PC-9 (cell line): ENCODE measurements at regions not wholly inside any gene's neighbourhood (a gene's known extent, or its start where the extent isn't known, plus 50 kb on each side); places are given as distances from the start of the nearest gene placed in this dataset.

ENCODE experiments used
- EZH2 ChIP-seq: fragments of 200-600 bp; sonication (generic); IDR thresholded peaks from 2 replicates; pipeline ENCODE4 v1.8.0; 2017; ENCODE audit warnings: antibody characterized with exemption, low read depth
- TF ChIP-seq, protein P1 (sequence below): fragments of 200-600 bp; sonication (generic); conservative IDR thresholded peaks from 2 replicates; pipeline ENCODE4 v1.6.1; 2017; ENCODE audit warnings: mixed run types, antibody characterized with exemption, mild to moderate bottlenecking, moderate library complexity

DNA sequence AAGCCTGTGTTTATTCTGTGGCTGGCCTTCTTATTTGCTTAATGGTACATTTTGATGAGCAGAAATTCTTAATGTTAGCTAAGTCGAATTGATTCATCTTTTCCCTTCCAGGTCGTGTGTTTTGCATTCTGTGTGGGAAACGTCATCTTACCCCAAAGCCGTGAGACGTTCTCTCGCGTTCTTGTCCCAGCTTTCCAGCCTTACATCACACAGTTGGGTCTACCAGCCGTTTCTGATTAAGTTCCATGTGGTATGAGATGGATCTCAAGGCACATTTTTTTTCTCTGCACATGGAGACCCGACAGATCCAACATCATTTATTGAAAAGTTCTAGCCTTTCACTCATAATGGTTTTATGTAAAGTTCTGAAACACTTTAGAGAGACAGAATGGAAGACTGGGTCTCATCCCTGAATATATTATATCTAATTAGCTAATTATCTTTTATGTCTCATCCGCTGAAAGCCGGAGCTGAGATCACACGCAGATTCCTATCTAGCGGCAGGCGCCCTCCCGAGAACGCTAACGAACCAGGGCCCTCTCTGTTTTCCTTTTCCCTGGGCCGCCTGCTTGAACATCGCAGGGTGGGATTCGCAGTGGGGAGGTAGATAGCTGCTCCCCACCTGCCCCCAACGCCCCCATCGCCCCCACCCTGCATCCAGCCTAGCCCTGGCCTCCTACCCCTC lies 1162.2 kb downstream of the BRD1 start:
- no peak for TF ChIP-seq EZH2
- TF ChIP-seq, protein P1, sequence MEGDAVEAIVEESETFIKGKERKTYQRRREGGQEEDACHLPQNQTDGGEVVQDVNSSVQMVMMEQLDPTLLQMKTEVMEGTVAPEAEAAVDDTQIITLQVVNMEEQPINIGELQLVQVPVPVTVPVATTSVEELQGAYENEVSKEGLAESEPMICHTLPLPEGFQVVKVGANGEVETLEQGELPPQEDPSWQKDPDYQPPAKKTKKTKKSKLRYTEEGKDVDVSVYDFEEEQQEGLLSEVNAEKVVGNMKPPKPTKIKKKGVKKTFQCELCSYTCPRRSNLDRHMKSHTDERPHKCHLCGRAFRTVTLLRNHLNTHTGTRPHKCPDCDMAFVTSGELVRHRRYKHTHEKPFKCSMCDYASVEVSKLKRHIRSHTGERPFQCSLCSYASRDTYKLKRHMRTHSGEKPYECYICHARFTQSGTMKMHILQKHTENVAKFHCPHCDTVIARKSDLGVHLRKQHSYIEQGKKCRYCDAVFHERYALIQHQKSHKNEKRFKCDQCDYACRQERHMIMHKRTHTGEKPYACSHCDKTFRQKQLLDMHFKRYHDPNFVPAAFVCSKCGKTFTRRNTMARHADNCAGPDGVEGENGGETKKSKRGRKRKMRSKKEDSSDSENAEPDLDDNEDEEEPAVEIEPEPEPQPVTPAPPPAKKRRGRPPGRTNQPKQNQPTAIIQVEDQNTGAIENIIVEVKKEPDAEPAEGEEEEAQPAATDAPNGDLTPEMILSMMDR, result no peak
